Ishikawa (cell line): ENCODE measurements at regions not wholly inside any gene's neighbourhood (a gene's known extent, or its start where the extent isn't known, plus 50 kb on each side); places are given as distances from the start of the nearest gene placed in this dataset.

Source experiments
- CEBPB ChIP-seq: IDR thresholded peaks from 2 replicates; pipeline ENCODE4 v1.6.1; 2012
- CREB1 ChIP-seq: IDR thresholded peaks from 2 replicates; pipeline ENCODE4 v1.6.1; 2012; ENCODE audit warnings: low read depth
- EGR1 ChIP-seq: IDR thresholded peaks from 2 replicates; pipeline ENCODE4 v1.6.1; 2012
- EP300 ChIP-seq: IDR thresholded peaks from 2 replicates; pipeline ENCODE4 v1.6.1; 2012; ENCODE audit warnings: borderline replicate concordance
- FOXM1 ChIP-seq: IDR thresholded peaks from 2 replicates; pipeline ENCODE4 v1.6.1; 2012; ENCODE audit warnings: low read depth, borderline replicate concordance
- NFIC ChIP-seq: IDR thresholded peaks from 2 replicates; pipeline ENCODE4 v1.6.1; 2012
- RAD21 ChIP-seq: IDR thresholded peaks from 2 replicates; pipeline ENCODE4 v1.6.1; 2012; ENCODE audit warnings: low read depth
- TAF1 ChIP-seq: IDR thresholded peaks from 2 replicates; pipeline ENCODE4 v1.6.1; 2012; ENCODE audit warnings: low read depth, mild to moderate bottlenecking
- TCF12 ChIP-seq: IDR thresholded peaks from 2 replicates; pipeline ENCODE4 v1.6.1; 2012; ENCODE audit warnings: low read depth
- TEAD4 ChIP-seq: IDR thresholded peaks from 2 replicates; pipeline ENCODE4 v1.6.1; 2012
- YY1 ChIP-seq: IDR thresholded peaks from 2 replicates; pipeline ENCODE4 v1.6.1; 2012; ENCODE audit warnings: low read depth
- TF ChIP-seq, protein P1 (sequence below): IDR thresholded peaks from 2 replicates; pipeline ENCODE4 v1.6.1; 2012; ENCODE audit warnings: low read depth, mild to moderate bottlenecking
- TF ChIP-seq, protein P2 (sequence below): IDR thresholded peaks from 2 replicates; pipeline ENCODE4 v1.6.1; 2012
- TF ChIP-seq, protein P3 (sequence below): IDR thresholded peaks from 2 replicates; pipeline ENCODE4 v1.6.1; 2012

DNA sequence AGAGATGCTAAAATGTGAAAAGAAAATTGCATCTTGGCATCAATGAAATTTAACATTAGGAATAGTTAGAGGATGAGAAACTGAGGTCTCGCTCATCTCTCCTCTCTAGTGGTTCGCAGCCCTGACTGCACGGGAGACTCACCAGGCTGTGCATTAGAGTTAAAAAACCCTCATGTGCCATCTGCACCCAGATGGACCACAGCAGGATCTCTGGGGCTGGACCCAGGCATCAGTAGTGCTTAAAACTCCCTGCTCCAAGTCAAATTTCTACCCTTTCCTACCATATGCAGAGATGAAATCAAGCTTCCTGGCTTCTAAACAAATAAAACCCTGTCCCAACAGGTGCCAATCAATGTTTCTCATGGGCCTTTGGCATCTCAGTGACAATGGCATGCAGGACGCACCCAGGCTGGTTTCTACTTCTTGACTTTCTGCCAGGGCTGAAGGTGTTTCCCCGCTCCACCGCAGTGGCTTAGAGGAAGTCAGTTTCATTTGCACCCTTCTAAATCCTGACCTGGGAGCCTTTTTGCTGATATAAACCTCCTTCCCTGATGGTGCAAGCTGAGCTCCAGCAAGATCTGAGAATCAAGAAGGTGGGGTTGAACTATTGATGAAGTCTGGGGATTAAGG lies 132.6 kb downstream of the NSG2 start:
- TF ChIP-seq, protein P1, sequence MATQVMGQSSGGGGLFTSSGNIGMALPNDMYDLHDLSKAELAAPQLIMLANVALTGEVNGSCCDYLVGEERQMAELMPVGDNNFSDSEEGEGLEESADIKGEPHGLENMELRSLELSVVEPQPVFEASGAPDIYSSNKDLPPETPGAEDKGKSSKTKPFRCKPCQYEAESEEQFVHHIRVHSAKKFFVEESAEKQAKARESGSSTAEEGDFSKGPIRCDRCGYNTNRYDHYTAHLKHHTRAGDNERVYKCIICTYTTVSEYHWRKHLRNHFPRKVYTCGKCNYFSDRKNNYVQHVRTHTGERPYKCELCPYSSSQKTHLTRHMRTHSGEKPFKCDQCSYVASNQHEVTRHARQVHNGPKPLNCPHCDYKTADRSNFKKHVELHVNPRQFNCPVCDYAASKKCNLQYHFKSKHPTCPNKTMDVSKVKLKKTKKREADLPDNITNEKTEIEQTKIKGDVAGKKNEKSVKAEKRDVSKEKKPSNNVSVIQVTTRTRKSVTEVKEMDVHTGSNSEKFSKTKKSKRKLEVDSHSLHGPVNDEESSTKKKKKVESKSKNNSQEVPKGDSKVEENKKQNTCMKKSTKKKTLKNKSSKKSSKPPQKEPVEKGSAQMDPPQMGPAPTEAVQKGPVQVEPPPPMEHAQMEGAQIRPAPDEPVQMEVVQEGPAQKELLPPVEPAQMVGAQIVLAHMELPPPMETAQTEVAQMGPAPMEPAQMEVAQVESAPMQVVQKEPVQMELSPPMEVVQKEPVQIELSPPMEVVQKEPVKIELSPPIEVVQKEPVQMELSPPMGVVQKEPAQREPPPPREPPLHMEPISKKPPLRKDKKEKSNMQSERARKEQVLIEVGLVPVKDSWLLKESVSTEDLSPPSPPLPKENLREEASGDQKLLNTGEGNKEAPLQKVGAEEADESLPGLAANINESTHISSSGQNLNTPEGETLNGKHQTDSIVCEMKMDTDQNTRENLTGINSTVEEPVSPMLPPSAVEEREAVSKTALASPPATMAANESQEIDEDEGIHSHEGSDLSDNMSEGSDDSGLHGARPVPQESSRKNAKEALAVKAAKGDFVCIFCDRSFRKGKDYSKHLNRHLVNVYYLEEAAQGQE: no peak
- TF ChIP-seq EP300 (no peak), FOXM1 (no peak), TAF1 (no peak), NFIC (no peak), YY1 (no peak), CEBPB (no peak), RAD21 (no peak), CREB1 (no peak), EGR1 (no peak), TEAD4 (no peak), TCF12 (no peak)
- TF ChIP-seq, protein P2, sequence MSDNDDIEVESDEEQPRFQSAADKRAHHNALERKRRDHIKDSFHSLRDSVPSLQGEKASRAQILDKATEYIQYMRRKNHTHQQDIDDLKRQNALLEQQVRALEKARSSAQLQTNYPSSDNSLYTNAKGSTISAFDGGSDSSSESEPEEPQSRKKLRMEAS: no peak
- TF ChIP-seq, protein P3, sequence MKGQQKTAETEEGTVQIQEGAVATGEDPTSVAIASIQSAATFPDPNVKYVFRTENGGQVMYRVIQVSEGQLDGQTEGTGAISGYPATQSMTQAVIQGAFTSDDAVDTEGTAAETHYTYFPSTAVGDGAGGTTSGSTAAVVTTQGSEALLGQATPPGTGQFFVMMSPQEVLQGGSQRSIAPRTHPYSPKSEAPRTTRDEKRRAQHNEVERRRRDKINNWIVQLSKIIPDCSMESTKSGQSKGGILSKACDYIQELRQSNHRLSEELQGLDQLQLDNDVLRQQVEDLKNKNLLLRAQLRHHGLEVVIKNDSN: no peak
